Type B pancreatic cell (in vitro differentiated cells): ENCODE measurements at regions not wholly inside any gene's neighbourhood (a gene's known extent, or its start where the extent isn't known, plus 50 kb on each side); places are given as distances from the start of the nearest gene placed in this dataset.

Experiments
- DNase-seq: peaks from one replicate; pipeline ENCODE4 v3.0.0; 2021; ENCODE audit warnings: mixed read lengths; ENCODE audit not compliant: unreplicated experiment; ENCODE audit errors: extremely low spot score
- H3K27ac Mint-ChIP-seq: 2 replicates; pipeline ENCODE4 v1.8.0; 2021; ENCODE audit warnings: mild to moderate bottlenecking, mixed read lengths
- H3K27me3 Mint-ChIP-seq: 2 replicates; pipeline ENCODE4 v1.8.0; 2021; ENCODE audit warnings: mixed read lengths
- H3K36me3 Mint-ChIP-seq: 2 replicates; pipeline ENCODE4 v1.8.0; 2021; ENCODE audit warnings: mixed read lengths
- H3K4me1 Mint-ChIP-seq: one replicate; pipeline ENCODE4 v1.8.0; 2021; ENCODE audit warnings: mixed read lengths; ENCODE audit not compliant: unreplicated experiment
- H3K4me3 Mint-ChIP-seq: 2 replicates; pipeline ENCODE4 v1.8.0; 2021; ENCODE audit warnings: mild to moderate bottlenecking, mixed read lengths
- H3K9me3 Mint-ChIP-seq: 2 replicates; pipeline ENCODE4 v1.8.0; 2021; ENCODE audit warnings: mixed read lengths
- CTCF ChIP-seq: fragments of 200-600 bp; sonication (generic); conservative IDR thresholded peaks from 2 replicates; pipeline ENCODE4 v1.5.0; 2021; ENCODE audit warnings: antibody characterized with exemption, mild to moderate bottlenecking

- no peak for TF ChIP-seq CTCF
- no peaks in the 10 kb centered on the region for H3K27me3 Mint-ChIP-seq
- H3K27ac Mint-ChIP-seq: no peak overlapping the region
- no peak for DNase-seq
- H3K4me1 Mint-ChIP-seq: no peaks in the 10 kb centered on the region
- H3K36me3 Mint-ChIP-seq: no peaks in the 10 kb centered on the region
- H3K4me3 Mint-ChIP-seq: no peak overlapping the region
- H3K9me3 Mint-ChIP-seq: no peaks in the 10 kb centered on the region
Observed at GRCh38 chr7:54072710-54073109, 469.5 kb upstream of the VSTM2A start.

- no peaks in the 10 kb centered on the region for H3K36me3 Mint-ChIP-seq
- H3K27ac Mint-ChIP-seq: no peak overlapping the region
- no peaks in the 10 kb centered on the region for H3K9me3 Mint-ChIP-seq
- no peak for DNase-seq
- H3K4me3 Mint-ChIP-seq: no peak overlapping the region
- no peaks in the 10 kb centered on the region for H3K27me3 Mint-ChIP-seq
- H3K4me1 Mint-ChIP-seq: no peaks in the 10 kb centered on the region
- TF ChIP-seq CTCF: no peak
Observed at GRCh38 chr7:54076616-54077015, 465.6 kb upstream of the VSTM2A start.

- H3K9me3 Mint-ChIP-seq: no peaks in the 10 kb centered on the region
- no peaks in the 10 kb centered on the region for H3K27me3 Mint-ChIP-seq
- no peak for TF ChIP-seq CTCF
- no peak for DNase-seq
- no peaks in the 10 kb centered on the region for H3K4me1 Mint-ChIP-seq
- H3K27ac Mint-ChIP-seq: no peak overlapping the region
- H3K4me3 Mint-ChIP-seq: no peak overlapping the region
- no peaks in the 10 kb centered on the region for H3K36me3 Mint-ChIP-seq
Observed at GRCh38 chr7:54080525-54080924, 461.6 kb upstream of the VSTM2A start.

GRCh38 chr7:54080971-54081370 lies 461.2 kb upstream of the VSTM2A start:
- DNase-seq: no peak
- TF ChIP-seq CTCF: no peak
- Mint-ChIP-seq H3K27me3 (no peaks in the 10 kb centered on the region), H3K36me3 (no peaks in the 10 kb centered on the region), H3K27ac (no peak overlapping the region), H3K9me3 (no peaks in the 10 kb centered on the region), H3K4me1 (no peaks in the 10 kb centered on the region), H3K4me3 (no peak overlapping the region)

- H3K9me3 Mint-ChIP-seq: no peaks in the 10 kb centered on the region
- H3K27me3 Mint-ChIP-seq: no peaks in the 10 kb centered on the region
- TF ChIP-seq CTCF: no peak
- H3K4me1 Mint-ChIP-seq: no peaks in the 10 kb centered on the region
- DNase-seq: no peak
- no peaks in the 10 kb centered on the region for H3K36me3 Mint-ChIP-seq
- no peak overlapping the region for H3K4me3 Mint-ChIP-seq
- H3K27ac Mint-ChIP-seq: no peak overlapping the region
Observed at GRCh38 chr7:54084340-54084739, 457.8 kb upstream of the VSTM2A start.

- no peaks in the 10 kb centered on the region for H3K4me1 Mint-ChIP-seq
- no peak overlapping the region for H3K27ac Mint-ChIP-seq
- no peak overlapping the region for H3K4me3 Mint-ChIP-seq
- H3K9me3 Mint-ChIP-seq: no peaks in the 10 kb centered on the region
- TF ChIP-seq CTCF: no peak
- no peaks in the 10 kb centered on the region for H3K36me3 Mint-ChIP-seq
- no peaks in the 10 kb centered on the region for H3K27me3 Mint-ChIP-seq
- no peak for DNase-seq
Observed at GRCh38 chr7:54090652-54091213, 451.4 kb upstream of the VSTM2A start.
